GM23338 (cell line): ENCODE measurements at regions not wholly inside any gene's neighbourhood (a gene's known extent, or its start where the extent isn't known, plus 50 kb on each side); places are given as distances from the start of the nearest gene placed in this dataset.

Experiments used
- ATAC-seq: fragments of 200-7000 bp; cut with Tn5 transposase; 3 replicates; pipeline ENCODE4 v1.9.1; 2020
- DNase-seq: peaks from one replicate; pipeline ENCODE4 v3.0.0-alpha.2; 2015; ENCODE audit warnings: low spot score
- H2AFZ ChIP-seq: fragments of 200-600 bp; sonication (generic); 2 replicates; pipeline ENCODE4 v1.8.0; 2016; ENCODE audit warnings: antibody characterized with exemption, mild to moderate bottlenecking, moderate library complexity
- H3F3A ChIP-seq: fragments of 200-600 bp; sonication (generic); replicated peaks from 2 replicates; pipeline ENCODE4 v1.8.0; 2017; ENCODE audit warnings: antibody characterized with exemption, mixed run types, low read depth
- H3K27ac ChIP-seq: fragments of 200-600 bp; sonication (generic); 2 replicates; pipeline ENCODE4 v1.6.1; 2016; ENCODE audit warnings: low read depth
- H3K27me3 ChIP-seq: fragments of 200-600 bp; sonication (generic); 2 replicates; pipeline ENCODE4 v1.8.0; 2016; ENCODE audit warnings: mild to moderate bottlenecking, mixed run types, moderate library complexity; ENCODE audit not compliant: insufficient read depth
- H3K36me3 ChIP-seq: fragments of 200-600 bp; sonication (generic); 2 replicates; pipeline ENCODE4 v1.8.0; 2016; ENCODE audit warnings: mild to moderate bottlenecking; ENCODE audit not compliant: insufficient read depth
- H3K4me1 ChIP-seq: fragments of 200-600 bp; sonication (generic); 2 replicates; pipeline ENCODE4 v1.8.0; 2016; ENCODE audit warnings: mild to moderate bottlenecking, moderate library complexity; ENCODE audit not compliant: insufficient read depth
- H3K4me2 ChIP-seq: fragments of 200-600 bp; sonication (generic); 2 replicates; pipeline ENCODE4 v1.7.1; 2017; ENCODE audit warnings: mixed run types
- H3K4me3 ChIP-seq: fragments of 200-600 bp; sonication (generic); 2 replicates; pipeline ENCODE4 v1.6.1; 2016; ENCODE audit warnings: mixed run types
- H3K79me2 ChIP-seq: fragments of 200-600 bp; sonication (generic); replicated peaks from 2 replicates; pipeline ENCODE4 v1.8.0; 2017; ENCODE audit warnings: mild to moderate bottlenecking; ENCODE audit not compliant: insufficient read depth
- H3K9me2 ChIP-seq: fragments of 200-600 bp; sonication (generic); 2 replicates; pipeline ENCODE4 v1.8.0; 2017; ENCODE audit not compliant: insufficient read depth
- H4K20me1 ChIP-seq: fragments of 200-600 bp; sonication (generic); replicated peaks from 2 replicates; pipeline ENCODE4 v1.8.0; 2017; ENCODE audit warnings: mild to moderate bottlenecking; ENCODE audit not compliant: insufficient read depth
- H3K27ac Mint-ChIP-seq: 2 replicates; pipeline ENCODE4 v1.8.0; 2020; ENCODE audit warnings: inconsistent platforms, mild to moderate bottlenecking, moderate library complexity, mixed read lengths
- H3K27me3 Mint-ChIP-seq: 3 replicates; pipeline ENCODE4 v1.8.0; 2022; ENCODE audit warnings: low read depth, mild to moderate bottlenecking, moderate library complexity, mixed read lengths, inconsistent platforms; ENCODE audit not compliant: insufficient read depth, poor library complexity
- H3K36me3 Mint-ChIP-seq: 3 replicates; pipeline ENCODE4 v1.8.0; 2021; ENCODE audit warnings: low read depth, mild to moderate bottlenecking, inconsistent platforms, moderate library complexity, mixed read lengths
- H3K4me1 Mint-ChIP-seq: 3 replicates; pipeline ENCODE4 v1.8.0; 2020; ENCODE audit warnings: mild to moderate bottlenecking, inconsistent platforms, mixed read lengths
- H3K4me3 Mint-ChIP-seq: 3 replicates; pipeline ENCODE4 v1.8.0; 2021; ENCODE audit warnings: moderate library complexity, mild to moderate bottlenecking, inconsistent platforms, mixed read lengths
- H3K9me3 Mint-ChIP-seq: 3 replicates; pipeline ENCODE4 v1.8.0; 2020; ENCODE audit warnings: moderate library complexity, mild to moderate bottlenecking, inconsistent platforms, mixed read lengths
- CREB1 ChIP-seq: fragments of 250-450 bp; sonication (Bioruptor Pico); IDR thresholded peaks from 2 replicates; pipeline ENCODE4 v1.5.0; 2020; ENCODE audit warnings: low read depth, mild to moderate bottlenecking, moderate library complexity
- CTCF ChIP-seq, 2 experiments: fragments of 200-600 bp in 1 of 2; sonication (generic) in 1 of 2; conservative IDR thresholded peaks; 2 replicates each; pipeline versions ENCODE4 v1.5.1 to v1.6.1; 2016 to 2017; ENCODE audit warnings: antibody characterized with exemption in 2 of 2, low read depth in 2 of 2, mild to moderate bottlenecking in 2 of 2, moderate library complexity in 1 of 2
- ETS1 ChIP-seq: IDR thresholded peaks from 2 replicates; pipeline ENCODE4 v1.6.1; 2016; ENCODE audit warnings: antibody characterized with exemption
- EZH2 ChIP-seq: fragments of 200-600 bp; sonication (generic); IDR thresholded peaks from one replicate; pipeline ENCODE4 v1.8.0; 2017; ENCODE audit warnings: antibody characterized with exemption, mild to moderate bottlenecking, low read depth; ENCODE audit not compliant: unreplicated experiment
- EZH2phosphoT487 ChIP-seq: fragments of 200-600 bp; sonication (generic); IDR thresholded peaks from one replicate; pipeline ENCODE4 v1.8.1; 2018; ENCODE audit warnings: antibody characterized with exemption; ENCODE audit not compliant: unreplicated experiment
- JUNB ChIP-seq: IDR thresholded peaks from one replicate; pipeline ENCODE4 v1.6.1; 2016; ENCODE audit warnings: antibody characterized with exemption; ENCODE audit not compliant: unreplicated experiment
- NANOG ChIP-seq: IDR thresholded peaks from 2 replicates; pipeline ENCODE4 v1.6.1; 2016; ENCODE audit warnings: antibody characterized with exemption, borderline replicate concordance
- POLR2AphosphoS5 ChIP-seq: IDR thresholded peaks from 2 replicates; pipeline ENCODE4 v1.6.1; 2016; ENCODE audit warnings: antibody characterized with exemption, low read depth
- REST ChIP-seq: IDR thresholded peaks from one replicate; pipeline ENCODE4 v1.6.1; 2018; ENCODE audit warnings: antibody characterized with exemption; ENCODE audit not compliant: unreplicated experiment
- STAT1 ChIP-seq: IDR thresholded peaks from one replicate; pipeline ENCODE4 v1.6.1; 2016; ENCODE audit warnings: antibody characterized with exemption; ENCODE audit not compliant: unreplicated experiment
- ZNF114 ChIP-seq: fragments of 250-450 bp; sonication (Bioruptor Pico); IDR thresholded peaks from 2 replicates; pipeline ENCODE4 v1.5.0; 2020; ENCODE audit warnings: mild to moderate bottlenecking, moderate library complexity
- ZNF331 ChIP-seq: fragments of 250-450 bp; sonication (Bioruptor Pico); IDR thresholded peaks from 2 replicates; pipeline ENCODE4 v1.5.0; 2020; ENCODE audit warnings: low read depth, mild to moderate bottlenecking, moderate library complexity
- ZNF462 ChIP-seq: fragments of 250-450 bp; sonication (Bioruptor Pico); IDR thresholded peaks from 2 replicates; pipeline ENCODE4 v1.5.0; 2020; ENCODE audit warnings: mild to moderate bottlenecking, moderate library complexity

GRCh38 chr12:13707829-13708228, 273.6 kb downstream of the GRIN2B start:
- no peak for ATAC-seq
- no peaks in the 10 kb centered on the region for H3K9me3 Mint-ChIP-seq
- no peaks in the 10 kb centered on the region for H3K4me1 ChIP-seq

More at GRCh38 chr12:13707829-13708228, 273.6 kb downstream of the GRIN2B start:
- Mint-ChIP-seq H3K4me1 (peaks cover 2% of the 10 kb centered on the region; the same call in 1 of the 3 replicates), H3K4me3 (no peak overlapping the region), H3K27ac (no peak overlapping the region), H3K36me3 (no peaks in the 10 kb centered on the region), H3K27me3 (peaks cover 2% of the 10 kb centered on the region)
- DNase-seq: no peak
- H3K27ac ChIP-seq: no peak overlapping the region
- H3F3A ChIP-seq: no peaks in the 10 kb centered on the region
- no peaks in the 10 kb centered on the region for H3K36me3 ChIP-seq
- H4K20me1 ChIP-seq: no peaks in the 10 kb centered on the region
- H3K79me2 ChIP-seq: no peaks in the 10 kb centered on the region
- no peaks in the 10 kb centered on the region for H3K9me2 ChIP-seq
- H2AFZ ChIP-seq: no peak overlapping the region
- H3K4me3 ChIP-seq: no peak overlapping the region
- TF ChIP-seq ETS1 (no peak), EZH2 (no peak), EZH2phosphoT487 (no peak), CREB1 (no peak), POLR2AphosphoS5 (no peak), NANOG (no peak), CTCF (conservative IDR thresholded peaks at IDR 0.05; ENCODE audit: low read depth in 2 of 2) (no peak), REST (no peak), STAT1 (no peak), ZNF462 (CRISPR knock-in tag) (no peak), ZNF331 (no peak), JUNB (no peak), ZNF114 (CRISPR knock-in tag) (no peak)
- H3K4me2 ChIP-seq: no peak overlapping the region
- no peaks in the 10 kb centered on the region for H3K27me3 ChIP-seq
